Activated CD4-positive, alpha-beta T cell treated with anti-CD3 and anti-CD28 coated beads, Interleukin-2, amount 10 ng/mL, durations not matched to agents 7 days and 5 days (primary cell): ENCODE measurements at regions not wholly inside any gene's neighbourhood (a gene's known extent, or its start where the extent isn't known, plus 50 kb on each side); places are given as distances from the start of the nearest gene placed in this dataset.

Source experiments
- CTCF ChIA-PET: fragments of 350-600 bp; sonication (Branson Sonifier 250); formaldehyde crosslinking; loops from one replicate; lab custom pipeline; 2021; ENCODE audit warnings: antibody characterized with exemption; lab: Charles Lee
- POLR2A ChIA-PET: fragments of 350-600 bp; sonication (Branson Sonifier 250); formaldehyde crosslinking; loops from one replicate; lab custom pipeline; 2021; ENCODE audit warnings: antibody characterized with exemption; lab: Charles Lee
- DNase-seq: peaks from one replicate; pipeline ENCODE4 v3.0.0-alpha.2; 2020
- H3K27ac Mint-ChIP-seq: one replicate; pipeline ENCODE4 v1.8.0; 2021; ENCODE audit warnings: mild to moderate bottlenecking, moderate library complexity, mixed read lengths
- H3K27me3 Mint-ChIP-seq: one replicate; pipeline ENCODE4 v1.8.0; 2021; ENCODE audit warnings: mixed read lengths
- H3K36me3 Mint-ChIP-seq: one replicate; pipeline ENCODE4 v1.8.0; 2021; ENCODE audit warnings: low read depth, mixed read lengths
- H3K4me1 Mint-ChIP-seq: one replicate; pipeline ENCODE4 v1.8.0; 2021; ENCODE audit warnings: mixed read lengths
- H3K4me3 Mint-ChIP-seq: one replicate; pipeline ENCODE4 v1.8.0; 2021; ENCODE audit warnings: mild to moderate bottlenecking, moderate library complexity, mixed read lengths
- H3K9me3 Mint-ChIP-seq: one replicate; pipeline ENCODE4 v1.8.0; 2021; ENCODE audit warnings: mixed read lengths

DNA sequence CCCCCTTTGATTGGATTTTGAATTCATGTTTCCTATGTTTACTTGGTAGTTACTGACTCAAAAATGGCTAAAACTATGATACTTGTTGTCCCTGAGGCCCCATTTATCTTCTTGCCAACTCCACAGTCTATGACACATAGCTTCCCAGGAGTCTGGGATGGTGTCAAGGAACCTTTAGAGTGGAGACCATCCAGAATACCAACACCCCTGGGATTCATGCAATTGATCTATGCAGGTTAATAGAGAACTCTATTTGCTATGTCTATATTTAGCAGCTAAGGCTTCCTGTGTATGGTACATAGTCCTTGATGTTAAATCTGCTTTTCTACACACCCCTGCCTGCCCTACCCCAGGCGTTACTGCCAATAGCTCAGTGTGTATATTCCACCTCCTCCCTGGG, 218.5 kb upstream of the HDAC4 start:
- POLR2A ChIA-PET = no interaction called here
- H3K9me3 Mint-ChIP-seq = peaks cover 5% of the 10 kb centered on the region
- H3K4me3 Mint-ChIP-seq = no peak overlapping the region
- H3K36me3 Mint-ChIP-seq = no peaks in the 10 kb centered on the region
- peaks cover 5% of the 10 kb centered on the region for H3K27me3 Mint-ChIP-seq
- H3K4me1 Mint-ChIP-seq = peaks cover 15% of the 10 kb centered on the region
- no peak overlapping the region for H3K27ac Mint-ChIP-seq
- DNase-seq = no peak
- CTCF ChIA-PET = interaction anchor here (0.5 to 1.1 kb wide), 3 partner anchors 9 to 13 kb away, joined by 3 to 4 read pairs (median 3); no protein-coding TSS in a partner anchor

DNA sequence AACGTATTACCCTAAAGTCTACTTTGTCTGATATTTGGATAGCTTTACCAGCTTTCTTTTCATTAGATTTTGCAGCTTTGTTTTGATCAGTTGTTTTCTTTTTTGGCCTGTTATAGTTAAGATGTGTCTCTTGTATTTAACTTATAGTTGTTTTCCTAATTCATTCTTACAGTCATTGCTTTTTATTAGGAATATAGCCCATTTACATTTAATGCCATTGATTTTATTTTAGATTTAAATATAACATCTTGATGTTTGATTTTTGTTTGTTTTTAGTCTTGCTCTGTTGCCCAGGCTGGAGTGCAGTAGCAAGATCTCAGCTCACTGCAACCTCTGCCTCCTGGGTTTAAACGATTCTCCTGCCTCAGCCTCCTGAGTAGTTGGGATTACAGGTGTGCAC, 215.9 kb upstream of the HDAC4 start:
- peaks cover 5% of the 10 kb centered on the region for H3K9me3 Mint-ChIP-seq
- peaks cover 5% of the 10 kb centered on the region for H3K27me3 Mint-ChIP-seq
- no peak overlapping the region for H3K27ac Mint-ChIP-seq
- H3K36me3 Mint-ChIP-seq = no peaks in the 10 kb centered on the region
- ChIA-PET POLR2A (no interaction called here), CTCF (no interaction called here)
- DNase-seq = no peak
- H3K4me1 Mint-ChIP-seq = no peaks in the 10 kb centered on the region
- H3K4me3 Mint-ChIP-seq = no peak overlapping the region

DNA sequence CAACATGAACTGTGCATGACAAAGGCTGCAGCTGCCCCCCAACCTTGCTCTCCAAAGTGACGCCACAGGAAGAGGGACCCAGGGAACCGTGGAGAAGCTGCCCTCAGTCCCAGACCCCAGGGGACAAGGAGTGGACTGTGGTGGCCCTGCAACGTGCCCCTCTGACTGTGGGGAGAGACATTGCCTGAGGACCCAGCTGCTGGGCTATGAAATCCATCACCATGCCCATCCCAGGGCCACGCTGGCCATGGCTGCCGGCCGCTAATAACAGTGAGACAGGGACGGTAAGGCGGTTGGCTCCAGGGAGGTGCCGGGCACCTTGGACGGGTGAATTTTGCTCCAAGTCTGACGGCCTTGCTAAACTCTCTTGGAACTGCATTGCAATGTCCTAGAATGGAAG, 211.3 kb upstream of the HDAC4 start:
- POLR2A ChIA-PET = no interaction called here
- Mint-ChIP-seq H3K9me3 (peaks cover 3% of the 10 kb centered on the region), H3K27ac (no peak overlapping the region), H3K4me3 (no peak overlapping the region), H3K36me3 (no peaks in the 10 kb centered on the region), H3K27me3 (no peaks in the 10 kb centered on the region), H3K4me1 (no peaks in the 10 kb centered on the region)
- CTCF ChIA-PET = interaction anchor here (1.7 kb wide), 1 partner anchor 10 kb away, joined by 6 read pairs; no protein-coding TSS in a partner anchor
- DNase-seq = no peak

- no peaks in the 10 kb centered on the region for H3K27me3 Mint-ChIP-seq
- ChIA-PET POLR2A (no interaction called here), CTCF (interaction anchor here (1.3 to 1.7 kb wide), 2 partner anchors 9 to 12 kb away, joined by 3 to 6 read pairs; no protein-coding TSS in a partner anchor)
- H3K36me3 Mint-ChIP-seq = no peaks in the 10 kb centered on the region
- H3K27ac Mint-ChIP-seq = no peak overlapping the region
- H3K4me1 Mint-ChIP-seq = no peaks in the 10 kb centered on the region
- H3K4me3 Mint-ChIP-seq = no peak overlapping the region
- H3K9me3 Mint-ChIP-seq = no peaks in the 10 kb centered on the region
- DNase-seq = no peak
These were observed 210.5 kb upstream of the HDAC4 start for GRCh38 chr2:239611222-239611795.

DNA sequence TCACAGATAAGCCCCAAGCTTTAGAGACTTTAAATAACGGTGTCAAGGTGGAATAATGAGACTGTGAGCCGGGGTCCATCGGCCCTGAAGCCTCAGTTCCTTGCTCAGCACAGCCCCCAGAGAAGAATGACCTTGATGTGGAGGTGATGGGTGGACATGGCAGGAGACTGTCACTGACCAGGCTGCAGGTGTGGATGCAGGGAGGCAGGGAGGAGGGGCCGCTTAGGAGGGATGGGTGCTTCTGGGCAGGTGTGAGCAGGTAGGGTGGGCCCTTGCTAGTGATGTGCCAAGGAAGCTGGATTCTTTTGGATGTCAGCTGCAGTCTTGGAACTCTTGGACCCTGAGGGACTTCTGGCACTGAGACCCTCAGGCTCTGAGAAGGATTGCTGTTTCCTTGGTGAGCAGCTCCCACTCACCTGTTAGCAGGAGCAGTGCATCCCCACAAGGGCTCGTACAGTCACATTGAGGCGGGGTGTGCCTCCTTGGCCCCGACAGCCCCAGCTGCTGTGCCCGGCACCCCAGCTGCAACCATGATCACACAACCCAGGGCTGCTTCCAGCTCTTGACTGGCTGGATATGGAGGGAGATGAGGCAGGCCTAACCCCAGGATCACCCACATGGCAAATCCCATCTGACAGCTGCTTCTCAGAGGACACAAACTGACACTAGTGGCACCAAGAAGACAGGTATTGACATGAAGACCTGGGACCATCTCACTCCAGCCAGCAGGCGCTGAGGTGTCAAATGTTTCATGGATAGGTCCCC, 209.8 kb upstream of the HDAC4 start:
- POLR2A ChIA-PET = no interaction called here
- Mint-ChIP-seq H3K4me3 (no peak overlapping the region), H3K4me1 (peaks cover 2% of the 10 kb centered on the region), H3K27ac (no peak overlapping the region), H3K27me3 (peaks cover 4% of the 10 kb centered on the region), H3K9me3 (no peaks in the 10 kb centered on the region), H3K36me3 (no peaks in the 10 kb centered on the region)
- CTCF ChIA-PET = interaction anchor here (1.3 kb wide), 2 partner anchors 8 to 11 kb away, joined by 3 read pairs; no protein-coding TSS in a partner anchor
- no peak for DNase-seq

GRCh38 chr2:239609607-239610310, 208.9 kb upstream of the HDAC4 start:
- peaks cover 2% of the 10 kb centered on the region for H3K4me1 Mint-ChIP-seq
- DNase-seq = no peak
- H3K27me3 Mint-ChIP-seq = peaks cover 9% of the 10 kb centered on the region
- H3K4me3 Mint-ChIP-seq = no peak overlapping the region
- no peak overlapping the region for H3K27ac Mint-ChIP-seq
- POLR2A ChIA-PET = no interaction called here
- no peaks in the 10 kb centered on the region for H3K36me3 Mint-ChIP-seq
- H3K9me3 Mint-ChIP-seq = no peaks in the 10 kb centered on the region
- CTCF ChIA-PET = interaction anchor here (1.3 kb wide), 1 partner anchor 9 kb away, joined by 3 read pairs; no protein-coding TSS in a partner anchor

- no peak overlapping the region for H3K4me3 Mint-ChIP-seq
- H3K4me1 Mint-ChIP-seq = peaks cover 2% of the 10 kb centered on the region
- ChIA-PET POLR2A (no interaction called here), CTCF (interaction anchor here (1.3 kb wide), 1 partner anchor 10 kb away, joined by 3 read pairs; no protein-coding TSS in a partner anchor)
- H3K9me3 Mint-ChIP-seq = no peaks in the 10 kb centered on the region
- no peak for DNase-seq
- H3K36me3 Mint-ChIP-seq = no peaks in the 10 kb centered on the region
- H3K27me3 Mint-ChIP-seq = peaks cover 11% of the 10 kb centered on the region
- no peak overlapping the region for H3K27ac Mint-ChIP-seq
These were observed 208.3 kb upstream of the HDAC4 start for GRCh38 chr2:239609162-239609561.

DNA sequence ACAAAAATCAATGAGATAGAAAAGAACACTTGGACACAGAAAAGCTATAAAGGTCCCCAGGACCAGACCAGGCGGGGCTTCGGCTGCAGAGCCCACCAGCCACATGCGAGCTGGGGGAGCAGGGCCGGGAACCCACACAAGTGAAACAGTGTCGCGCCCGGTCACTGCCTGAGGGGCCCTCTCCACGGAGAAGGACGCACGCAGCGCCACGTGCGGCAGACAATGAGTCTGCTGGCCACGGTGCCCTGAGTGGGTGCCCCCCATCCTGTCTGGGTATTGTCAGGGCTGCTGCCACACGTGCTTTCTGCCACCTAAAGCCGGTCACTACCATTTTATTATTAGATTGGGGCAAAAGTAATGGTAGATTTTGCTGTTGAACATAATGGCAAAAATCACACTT, 207.9 kb upstream of the HDAC4 start:
- DNase-seq = no peak
- POLR2A ChIA-PET = no interaction called here
- no peaks in the 10 kb centered on the region for H3K9me3 Mint-ChIP-seq
- no peaks in the 10 kb centered on the region for H3K36me3 Mint-ChIP-seq
- CTCF ChIA-PET = no interaction called here
- H3K4me3 Mint-ChIP-seq = no peak overlapping the region
- H3K27me3 Mint-ChIP-seq = peaks cover 14% of the 10 kb centered on the region
- peaks cover 2% of the 10 kb centered on the region for H3K4me1 Mint-ChIP-seq
- H3K27ac Mint-ChIP-seq = no peak overlapping the region

GRCh38 chr2:239608260-239608659, 207.4 kb upstream of the HDAC4 start:
- DNase-seq = no peak
- ChIA-PET CTCF (no interaction called here), POLR2A (no interaction called here)
- Mint-ChIP-seq H3K36me3 (no peaks in the 10 kb centered on the region), H3K4me3 (no peak overlapping the region), H3K9me3 (no peaks in the 10 kb centered on the region), H3K27ac (no peak overlapping the region), H3K4me1 (peaks cover 2% of the 10 kb centered on the region), H3K27me3 (peaks cover 14% of the 10 kb centered on the region)

DNA sequence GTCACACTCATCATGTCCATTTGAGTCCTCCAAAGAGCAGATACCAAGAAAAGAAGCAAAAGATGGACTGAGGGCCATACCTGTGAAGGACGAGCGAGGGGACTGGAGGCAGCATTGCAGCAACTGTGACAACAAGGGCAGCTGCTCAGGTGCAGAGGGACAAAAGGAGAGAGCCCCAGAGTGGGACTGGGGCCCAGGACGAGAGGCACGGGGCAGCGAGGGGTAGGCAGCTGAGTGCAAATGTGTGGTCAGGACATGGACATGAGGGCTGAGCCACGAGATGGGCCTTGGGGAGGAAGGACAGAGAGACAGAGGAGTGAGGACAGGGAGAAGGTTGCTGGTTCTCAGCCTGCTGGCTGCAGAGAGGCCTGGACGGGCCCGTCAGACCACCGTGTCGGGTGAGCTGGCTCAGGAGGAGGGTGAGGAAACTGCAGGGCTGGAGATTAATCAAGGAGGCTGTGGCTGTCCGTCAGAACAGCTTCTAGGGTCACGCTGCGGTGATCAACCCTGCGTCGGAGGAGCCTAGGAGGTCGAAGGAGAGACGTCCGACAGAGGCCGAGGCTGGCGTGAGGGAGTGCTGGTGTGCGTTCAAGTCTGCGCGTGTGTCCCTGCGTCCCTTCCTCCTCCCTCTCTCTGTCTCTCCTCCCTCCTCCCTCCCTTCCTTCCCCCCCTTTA, 206.8 kb upstream of the HDAC4 start:
- no peak for DNase-seq
- ChIA-PET POLR2A (no interaction called here), CTCF (no interaction called here)
- Mint-ChIP-seq H3K9me3 (no peaks in the 10 kb centered on the region), H3K27me3 (peaks cover 14% of the 10 kb centered on the region), H3K36me3 (no peaks in the 10 kb centered on the region), H3K4me3 (no peak overlapping the region), H3K4me1 (peaks cover 5% of the 10 kb centered on the region), H3K27ac (no peak overlapping the region)

DNA sequence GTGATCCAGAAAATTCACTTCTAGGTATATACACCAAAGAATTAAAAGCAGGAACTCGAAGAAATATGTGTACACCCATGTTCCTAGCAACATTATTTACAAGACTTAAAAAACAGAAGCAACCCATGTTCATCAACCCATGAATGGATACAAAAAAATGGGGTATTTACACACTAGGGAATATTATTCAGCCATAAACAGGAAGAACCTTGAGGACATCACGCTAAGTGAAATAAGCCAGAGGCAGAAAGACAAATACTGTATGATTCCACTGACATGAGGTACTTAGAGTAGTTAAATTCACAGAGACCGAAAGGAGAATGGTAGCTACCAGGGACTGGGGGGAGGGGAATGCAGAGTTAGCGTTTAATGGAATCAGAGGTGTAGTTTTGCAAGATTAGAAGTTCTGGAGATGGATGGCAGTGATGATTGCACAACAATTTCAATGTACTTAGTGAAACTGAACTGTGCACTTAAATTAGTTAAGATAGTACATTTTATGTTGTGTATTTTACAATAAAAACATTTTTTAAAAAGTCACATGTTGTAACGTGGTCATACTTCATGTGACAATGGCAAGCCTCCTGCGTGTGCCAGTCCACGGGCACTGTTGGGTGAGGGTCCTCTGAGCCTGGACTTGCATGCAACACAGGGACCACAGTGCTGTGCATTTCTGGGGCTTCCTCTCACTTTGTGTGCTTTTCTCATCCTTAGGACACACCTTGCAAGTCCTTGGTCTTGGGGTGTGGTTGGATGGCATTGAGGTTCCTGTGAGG, 206.1 kb upstream of the HDAC4 start:
- DNase-seq = no peak
- peaks cover 11% of the 10 kb centered on the region for H3K4me1 Mint-ChIP-seq

GRCh38 chr2:239605976-239606375, 205.2 kb upstream of the HDAC4 start:
- Mint-ChIP-seq H3K27ac (no peak overlapping the region), H3K9me3 (no peaks in the 10 kb centered on the region), H3K4me1 (peaks cover 15% of the 10 kb centered on the region), H3K36me3 (no peaks in the 10 kb centered on the region), H3K4me3 (no peak overlapping the region), H3K27me3 (peaks cover 14% of the 10 kb centered on the region)
- ChIA-PET CTCF (no interaction called here), POLR2A (interaction anchor here (0.6 kb wide), 1 partner anchor 67 kb away, joined by 3 read pairs; no protein-coding TSS in a partner anchor)
- DNase-seq = no peak

More for the DNA sequence above, 206.1 kb upstream of the HDAC4 start:
- Mint-ChIP-seq H3K36me3 (no peaks in the 10 kb centered on the region), H3K4me3 (no peak overlapping the region), H3K27ac (no peak overlapping the region), H3K9me3 (no peaks in the 10 kb centered on the region), H3K27me3 (peaks cover 14% of the 10 kb centered on the region)
- ChIA-PET CTCF (no interaction called here), POLR2A (no interaction called here)
